Activated CD4-positive, alpha-beta memory T cell treated with anti-CD3 and anti-CD28 coated beads, Interleukin-2, amount 10 ng/mL, durations not matched to agents 7 days and 5 days (primary cell): ENCODE measurements at regions not wholly inside any gene's neighbourhood (a gene's known extent, or its start where the extent isn't known, plus 50 kb on each side); places are given as distances from the start of the nearest gene placed in this dataset.

Experiments
- CTCF ChIA-PET: fragments of 350-600 bp; sonication (Branson Sonifier 250); formaldehyde crosslinking; loops from one replicate; lab custom pipeline; 2021; ENCODE audit warnings: antibody characterized with exemption, inconsistent platforms; lab: Charles Lee
- POLR2A ChIA-PET: fragments of 350-600 bp; sonication (Branson Sonifier 250); formaldehyde crosslinking; loops from one replicate; lab custom pipeline; 2021; ENCODE audit warnings: antibody characterized with exemption; lab: Charles Lee
- DNase-seq: peaks from one replicate; pipeline ENCODE4 v3.0.0-alpha.2; 2020
- H3K27ac Mint-ChIP-seq: one replicate; pipeline ENCODE4 v1.8.0; 2021; ENCODE audit warnings: mild to moderate bottlenecking, mixed read lengths
- H3K27me3 Mint-ChIP-seq: one replicate; pipeline ENCODE4 v1.8.0; 2021; ENCODE audit warnings: mixed read lengths
- H3K36me3 Mint-ChIP-seq: one replicate; pipeline ENCODE4 v1.8.0; 2021; ENCODE audit warnings: low read depth, mixed read lengths
- H3K4me1 Mint-ChIP-seq: one replicate; pipeline ENCODE4 v1.8.0; 2021; ENCODE audit warnings: mixed read lengths
- H3K4me3 Mint-ChIP-seq: one replicate; pipeline ENCODE4 v1.8.0; 2021; ENCODE audit warnings: mild to moderate bottlenecking, mixed read lengths
- H3K9me3 Mint-ChIP-seq: one replicate; pipeline ENCODE4 v1.8.0; 2021; ENCODE audit warnings: mixed read lengths

- DNase-seq, result no peak
- Mint-ChIP-seq H3K4me1 (no peaks in the 10 kb centered on the region), H3K4me3 (no peak overlapping the region), H3K9me3 (no peaks in the 10 kb centered on the region), H3K27me3 (no peaks in the 10 kb centered on the region), H3K27ac (no peak overlapping the region), H3K36me3 (no peaks in the 10 kb centered on the region)
- CTCF ChIA-PET, result no interaction called here
- POLR2A ChIA-PET, result no interaction called here
Measured at GRCh38 chr12:61848893-61849292, 411.3 kb upstream of the USP15 start.

GRCh38 chr12:61853945-61854344 lies 406.3 kb upstream of the USP15 start:
- H3K4me1 Mint-ChIP-seq, result no peaks in the 10 kb centered on the region
- H3K36me3 Mint-ChIP-seq, result no peaks in the 10 kb centered on the region
- H3K9me3 Mint-ChIP-seq, result peaks cover 3% of the 10 kb centered on the region
- H3K27ac Mint-ChIP-seq, result no peak overlapping the region
- CTCF ChIA-PET, result no interaction called here
- POLR2A ChIA-PET, result no interaction called here
- no peak overlapping the region for H3K4me3 Mint-ChIP-seq
- no peaks in the 10 kb centered on the region for H3K27me3 Mint-ChIP-seq
- no peak for DNase-seq

GRCh38 chr12:61854902-61855301 lies 405.3 kb upstream of the USP15 start:
- Mint-ChIP-seq H3K4me3 (no peak overlapping the region), H3K36me3 (no peaks in the 10 kb centered on the region), H3K4me1 (no peaks in the 10 kb centered on the region), H3K27ac (no peak overlapping the region), H3K9me3 (peaks cover 3% of the 10 kb centered on the region), H3K27me3 (no peaks in the 10 kb centered on the region)
- ChIA-PET POLR2A (no interaction called here), CTCF (no interaction called here)
- DNase-seq, result no peak

GRCh38 chr12:61857968-61858367 lies 402.2 kb upstream of the USP15 start:
- Mint-ChIP-seq H3K27ac (no peak overlapping the region), H3K4me1 (no peaks in the 10 kb centered on the region)
- CTCF ChIA-PET, result no interaction called here

GRCh38 chr12:61860451-61860850 lies 399.8 kb upstream of the USP15 start:
- CTCF ChIA-PET, result no interaction called here
- Mint-ChIP-seq H3K27ac (no peak overlapping the region), H3K27me3 (no peaks in the 10 kb centered on the region), H3K4me1 (no peaks in the 10 kb centered on the region), H3K9me3 (peaks cover 2% of the 10 kb centered on the region), H3K4me3 (no peak overlapping the region), H3K36me3 (no peaks in the 10 kb centered on the region)
- no peak for DNase-seq
- POLR2A ChIA-PET, result no interaction called here

More at GRCh38 chr12:61857968-61858367, 402.2 kb upstream of the USP15 start:
- H3K27me3 Mint-ChIP-seq, result no peaks in the 10 kb centered on the region
- POLR2A ChIA-PET, result no interaction called here
- no peak overlapping the region for H3K4me3 Mint-ChIP-seq
- peaks cover 3% of the 10 kb centered on the region for H3K9me3 Mint-ChIP-seq
- no peak for DNase-seq
- H3K36me3 Mint-ChIP-seq, result no peaks in the 10 kb centered on the region

DNA sequence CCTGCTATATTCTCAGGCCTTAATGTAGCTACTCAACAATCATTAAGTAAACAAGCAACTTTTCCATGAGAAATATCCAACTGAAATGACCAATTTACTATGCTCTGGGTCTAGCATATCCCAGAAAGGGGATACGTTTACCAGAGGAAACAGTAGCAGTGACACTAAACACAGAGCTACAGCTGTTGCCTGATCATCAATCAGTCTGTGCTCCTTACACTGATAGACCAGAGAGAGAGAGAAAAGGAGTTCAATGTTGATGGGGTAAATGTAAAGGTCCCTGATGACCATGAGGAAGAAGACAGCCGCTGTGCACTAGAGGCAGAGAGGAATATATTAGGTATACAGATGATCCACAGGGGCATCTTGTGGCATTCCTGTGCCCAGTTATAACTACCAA lies 397.2 kb upstream of the USP15 start:
- POLR2A ChIA-PET, result no interaction called here
- no peak overlapping the region for H3K27ac Mint-ChIP-seq
- no peaks in the 10 kb centered on the region for H3K4me1 Mint-ChIP-seq
- H3K27me3 Mint-ChIP-seq, result no peaks in the 10 kb centered on the region
- DNase-seq, result no peak
- H3K4me3 Mint-ChIP-seq, result no peak overlapping the region
- CTCF ChIA-PET, result no interaction called here
- H3K36me3 Mint-ChIP-seq, result no peaks in the 10 kb centered on the region
- peaks cover 2% of the 10 kb centered on the region for H3K9me3 Mint-ChIP-seq

- no peak for DNase-seq
- Mint-ChIP-seq H3K4me3 (no peak overlapping the region), H3K9me3 (peaks cover 2% of the 10 kb centered on the region)
Measured at GRCh38 chr12:61863811-61864210, 396.4 kb upstream of the USP15 start.

DNA sequence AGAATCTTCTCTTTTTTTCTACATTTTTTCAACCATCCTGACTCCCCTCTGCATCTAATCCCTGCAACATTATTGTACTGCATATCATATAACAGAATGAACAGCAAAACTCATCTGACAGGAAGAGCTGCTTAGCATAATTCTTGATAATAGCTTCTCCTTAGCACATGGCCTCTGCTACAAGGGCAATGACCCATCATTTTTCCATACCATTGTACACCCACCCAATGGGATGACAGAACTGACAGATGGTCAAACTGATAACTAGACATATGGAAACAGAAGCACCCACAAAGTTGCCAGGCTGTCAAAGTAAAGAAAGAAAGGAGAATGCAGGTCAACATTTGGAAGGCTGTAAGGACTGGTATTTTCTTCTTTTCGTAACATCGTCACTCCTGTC lies 390.4 kb upstream of the USP15 start:
- no peaks in the 10 kb centered on the region for H3K4me1 Mint-ChIP-seq
- H3K9me3 Mint-ChIP-seq, result peaks cover 1% of the 10 kb centered on the region
- H3K4me3 Mint-ChIP-seq, result no peak overlapping the region
- POLR2A ChIA-PET, result no interaction called here
- CTCF ChIA-PET, result no interaction called here
- DNase-seq, result no peak
- H3K36me3 Mint-ChIP-seq, result no peaks in the 10 kb centered on the region
- H3K27me3 Mint-ChIP-seq, result no peaks in the 10 kb centered on the region
- H3K27ac Mint-ChIP-seq, result no peak overlapping the region

More at GRCh38 chr12:61863811-61864210, 396.4 kb upstream of the USP15 start:
- Mint-ChIP-seq H3K4me1 (no peaks in the 10 kb centered on the region), H3K36me3 (no peaks in the 10 kb centered on the region), H3K27me3 (no peaks in the 10 kb centered on the region), H3K27ac (no peak overlapping the region)
- CTCF ChIA-PET, result no interaction called here
- POLR2A ChIA-PET, result no interaction called here

- Mint-ChIP-seq H3K4me1 (no peaks in the 10 kb centered on the region), H3K4me3 (no peak overlapping the region), H3K9me3 (no peaks in the 10 kb centered on the region), H3K36me3 (no peaks in the 10 kb centered on the region), H3K27me3 (no peaks in the 10 kb centered on the region), H3K27ac (no peak overlapping the region)
- ChIA-PET POLR2A (no interaction called here), CTCF (no interaction called here)
- peak; percentile 18 for DNase-seq
Measured at GRCh38 chr12:61870658-61871484, 389.3 kb upstream of the USP15 start.

DNA sequence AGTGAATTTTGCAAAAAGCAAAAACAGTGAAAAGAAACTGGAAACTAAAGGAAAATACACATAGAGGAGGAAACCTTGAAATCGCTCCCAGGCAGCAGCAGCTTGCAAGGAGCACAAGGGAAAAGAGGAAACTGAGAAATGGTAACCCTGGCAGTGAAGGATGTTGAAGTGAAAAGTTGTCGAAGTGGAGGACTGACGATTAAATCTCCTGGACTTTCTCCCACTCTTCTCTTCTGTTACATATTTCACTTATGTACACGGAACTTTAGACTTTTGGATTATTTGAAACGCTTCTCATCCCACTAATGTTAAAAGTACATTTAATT lies 388.8 kb upstream of the USP15 start:
- Mint-ChIP-seq H3K27ac (no peak overlapping the region), H3K36me3 (no peaks in the 10 kb centered on the region), H3K27me3 (no peaks in the 10 kb centered on the region), H3K4me3 (no peak overlapping the region), H3K4me1 (no peaks in the 10 kb centered on the region), H3K9me3 (no peaks in the 10 kb centered on the region)
- POLR2A ChIA-PET, result no interaction called here
- CTCF ChIA-PET, result no interaction called here
- DNase-seq, result no peak

GRCh38 chr12:61879229-61879628 lies 381.0 kb upstream of the USP15 start:
- ChIA-PET POLR2A (no interaction called here), CTCF (no interaction called here)
- H3K27me3 Mint-ChIP-seq, result no peaks in the 10 kb centered on the region
- H3K9me3 Mint-ChIP-seq, result peaks cover 2% of the 10 kb centered on the region
- no peak overlapping the region for H3K27ac Mint-ChIP-seq
- no peaks in the 10 kb centered on the region for H3K4me1 Mint-ChIP-seq
- no peak for DNase-seq
- H3K4me3 Mint-ChIP-seq, result no peak overlapping the region
- H3K36me3 Mint-ChIP-seq, result no peaks in the 10 kb centered on the region

- Mint-ChIP-seq H3K4me1 (no peaks in the 10 kb centered on the region), H3K27ac (no peak overlapping the region), H3K27me3 (no peaks in the 10 kb centered on the region), H3K9me3 (peaks cover 2% of the 10 kb centered on the region), H3K4me3 (no peak overlapping the region), H3K36me3 (no peaks in the 10 kb centered on the region)
- CTCF ChIA-PET, result no interaction called here
- no peak for DNase-seq
- POLR2A ChIA-PET, result no interaction called here
Measured at GRCh38 chr12:61880186-61880585, 380.0 kb upstream of the USP15 start.

DNA sequence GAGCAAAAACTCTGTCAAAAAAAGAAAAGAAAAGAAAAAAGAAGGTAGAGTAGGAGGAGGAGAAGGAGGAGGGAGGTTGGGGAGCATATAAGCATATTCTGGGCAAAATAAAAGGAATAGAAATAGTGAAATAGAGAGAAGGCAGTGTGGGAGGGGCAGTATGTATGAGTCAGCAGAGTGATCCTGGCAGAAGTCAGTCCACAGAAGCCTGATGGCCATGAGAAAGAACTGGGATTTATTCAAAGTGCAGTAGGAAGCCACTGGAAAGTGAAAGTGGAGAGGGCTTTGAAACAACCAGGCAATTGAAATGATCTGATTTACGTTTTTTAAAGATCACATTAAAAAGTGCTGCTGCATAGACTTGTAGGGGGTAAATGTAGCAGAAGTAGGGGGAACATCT lies 368.6 kb upstream of the USP15 start:
- POLR2A ChIA-PET, result no interaction called here
- no peak overlapping the region for H3K4me3 Mint-ChIP-seq
- no peaks in the 10 kb centered on the region for H3K9me3 Mint-ChIP-seq

DNA sequence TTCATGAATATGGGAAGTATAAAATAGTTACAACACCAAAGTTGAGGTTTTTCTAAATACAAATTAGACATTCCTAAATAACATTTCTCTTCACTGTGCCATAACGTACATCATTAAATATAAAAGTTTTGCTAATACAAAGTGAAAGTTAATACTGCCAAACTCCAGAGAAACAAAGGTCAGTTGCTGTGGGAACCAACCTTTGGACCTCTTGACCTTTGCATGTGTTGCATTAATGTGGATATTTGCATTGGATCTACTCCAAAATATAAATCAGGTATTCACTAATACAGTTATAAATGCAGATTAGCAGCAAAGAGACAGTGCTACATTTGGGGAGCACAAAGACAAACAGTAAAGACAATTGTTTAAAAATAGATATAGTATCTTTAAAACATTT lies 366.0 kb upstream of the USP15 start:
- peaks cover 7% of the 10 kb centered on the region for H3K9me3 Mint-ChIP-seq
- no peaks in the 10 kb centered on the region for H3K27me3 Mint-ChIP-seq
- no peak overlapping the region for H3K27ac Mint-ChIP-seq
- ChIA-PET POLR2A (no interaction called here), CTCF (no interaction called here)
- no peaks in the 10 kb centered on the region for H3K4me1 Mint-ChIP-seq
- no peak overlapping the region for H3K4me3 Mint-ChIP-seq
- no peak for DNase-seq
- no peaks in the 10 kb centered on the region for H3K36me3 Mint-ChIP-seq

More for the DNA sequence above, 368.6 kb upstream of the USP15 start:
- H3K27me3 Mint-ChIP-seq, result no peaks in the 10 kb centered on the region
- H3K4me1 Mint-ChIP-seq, result no peaks in the 10 kb centered on the region
- no peak overlapping the region for H3K27ac Mint-ChIP-seq
- CTCF ChIA-PET, result no interaction called here
- no peak for DNase-seq
- H3K36me3 Mint-ChIP-seq, result no peaks in the 10 kb centered on the region
